MM.1S (cell line): ENCODE measurements at regions not wholly inside any gene's neighbourhood (a gene's known extent, or its start where the extent isn't known, plus 50 kb on each side); places are given as distances from the start of the nearest gene placed in this dataset.

Experiments used
- DNase-seq: peaks from one replicate; pipeline ENCODE4 v3.0.0-alpha.2; 2015
- H2AFZ ChIP-seq: fragments of 300-600 bp; sonication (generic); 2 replicates; pipeline ENCODE4 v1.6.0; 2016; ENCODE audit warnings: antibody characterized with exemption, low read length
- H3F3A ChIP-seq: fragments of 300-600 bp; sonication (generic); 2 replicates; pipeline ENCODE4 v1.6.1; 2016; ENCODE audit warnings: mild to moderate bottlenecking, antibody characterized with exemption, low read length, moderate library complexity, mixed read lengths; ENCODE audit not compliant: insufficient read depth
- H3K27ac ChIP-seq: fragments of 300-600 bp; sonication (generic); 2 replicates; pipeline ENCODE4 v1.5.1; 2016; ENCODE audit warnings: mild to moderate bottlenecking, low read length
- H3K27me3 ChIP-seq: fragments of 300-600 bp; sonication (generic); replicated peaks from 2 replicates; pipeline ENCODE4 v1.6.0; 2016; ENCODE audit warnings: low read length; ENCODE audit not compliant: insufficient read depth
- H3K36me3 ChIP-seq: fragments of 300-600 bp; sonication (generic); replicated peaks from 2 replicates; pipeline ENCODE4 v1.6.1; 2016; ENCODE audit warnings: mild to moderate bottlenecking, low read length, mixed read lengths; ENCODE audit not compliant: insufficient read depth
- H3K4me1 ChIP-seq: fragments of 300-600 bp; sonication (generic); 2 replicates; pipeline ENCODE4 v1.6.1; 2016; ENCODE audit warnings: low read length, mixed read lengths
- H3K4me2 ChIP-seq: fragments of 300-600 bp; sonication (generic); 2 replicates; pipeline ENCODE4 v1.6.0; 2016; ENCODE audit warnings: low read depth, low read length
- H3K4me3 ChIP-seq: fragments of 300-600 bp; sonication (generic); 2 replicates; pipeline ENCODE4 v1.5.1; 2016; ENCODE audit warnings: low read length, mixed read lengths
- H3K79me2 ChIP-seq: fragments of 300-600 bp; sonication (generic); 2 replicates; pipeline ENCODE4 v1.6.1; 2016; ENCODE audit warnings: mixed run types, low read length, mixed read lengths
- H3K9ac ChIP-seq: fragments of 300-600 bp; sonication (generic); 2 replicates; pipeline ENCODE4 v1.6.1; 2016; ENCODE audit warnings: low read length, mixed read lengths
- H3K9me2 ChIP-seq: fragments of 300-600 bp; sonication (generic); replicated peaks from 2 replicates; pipeline ENCODE4 v1.6.1; 2016; ENCODE audit warnings: mild to moderate bottlenecking, low read length, mixed read lengths; ENCODE audit not compliant: insufficient read depth
- H3K9me3 ChIP-seq: fragments of 300-600 bp; sonication (generic); replicated peaks from 2 replicates; pipeline ENCODE4 v1.6.1; 2016; ENCODE audit warnings: mild to moderate bottlenecking, low read length, mixed read lengths; ENCODE audit not compliant: insufficient read depth
- H4K20me1 ChIP-seq: fragments of 300-600 bp; sonication (generic); 2 replicates; pipeline ENCODE4 v1.6.1; 2016; ENCODE audit warnings: mild to moderate bottlenecking, low read length, moderate library complexity, mixed read lengths; ENCODE audit not compliant: insufficient read depth
- CTCF ChIP-seq: fragments of 300-600 bp; sonication (generic); IDR thresholded peaks from 2 replicates; pipeline ENCODE4 v1.5.1; 2016; ENCODE audit warnings: antibody characterized with exemption, low read length, mixed read lengths
- EZH2 ChIP-seq: fragments of 300-600 bp; sonication (generic); optimal IDR thresholded peaks from 2 replicates; pipeline ENCODE3; 2017; ENCODE audit warnings: low read depth, mild to moderate bottlenecking, antibody characterized with exemption, low read length, mixed read lengths
- EZH2phosphoT487 ChIP-seq: fragments of 300-600 bp; sonication (generic); IDR thresholded peaks from 2 replicates; pipeline ENCODE4 v1.6.1; 2018; ENCODE audit warnings: antibody characterized with exemption, low read length

GRCh38 chrX:8084006-8084405, 87.1 kb downstream of the VCX2 start:
- Histone ChIP-seq H3K4me2 (no peak overlapping the region), H3K9me3 (no peaks in the 10 kb centered on the region), H2AFZ (no peak overlapping the region), H3K4me1 (no peaks in the 10 kb centered on the region), H3K79me2 (no peaks in the 10 kb centered on the region), H3F3A (no peaks in the 10 kb centered on the region), H3K4me3 (no peak overlapping the region), H3K9me2 (no peaks in the 10 kb centered on the region), H3K27me3 (no peaks in the 10 kb centered on the region), H3K27ac (no peak overlapping the region), H3K9ac (no peak overlapping the region), H4K20me1 (no peaks in the 10 kb centered on the region), H3K36me3 (no peaks in the 10 kb centered on the region)
- TF ChIP-seq CTCF, result no peak
- TF ChIP-seq EZH2phosphoT487, result no peak
- no peak for TF ChIP-seq EZH2
- no peak for DNase-seq

- H3K27ac ChIP-seq, result no peak overlapping the region
- H3K9me3 ChIP-seq, result no peaks in the 10 kb centered on the region
- H3K4me2 ChIP-seq, result no peak overlapping the region
- no peaks in the 10 kb centered on the region for H3F3A ChIP-seq
- no peak overlapping the region for H3K9ac ChIP-seq
- no peak for DNase-seq
- no peaks in the 10 kb centered on the region for H3K4me1 ChIP-seq
- no peak for TF ChIP-seq EZH2phosphoT487
- no peak for TF ChIP-seq CTCF
- no peak for TF ChIP-seq EZH2
- H3K27me3 ChIP-seq, result no peaks in the 10 kb centered on the region
- no peaks in the 10 kb centered on the region for H3K9me2 ChIP-seq
- no peaks in the 10 kb centered on the region for H4K20me1 ChIP-seq
- H3K4me3 ChIP-seq, result no peak overlapping the region
- H2AFZ ChIP-seq, result no peak overlapping the region
- H3K36me3 ChIP-seq, result no peaks in the 10 kb centered on the region
- no peaks in the 10 kb centered on the region for H3K79me2 ChIP-seq
Measured at GRCh38 chrX:8083286-8083685, 87.8 kb downstream of the VCX2 start.

GRCh38 chrX:8075636-8076035, 95.4 kb downstream of the VCX2 start:
- Histone ChIP-seq H2AFZ (no peak overlapping the region), H3K36me3 (no peaks in the 10 kb centered on the region), H3K9ac (no peak overlapping the region), H3K27ac (no peak overlapping the region), H3K9me2 (no peaks in the 10 kb centered on the region), H3K27me3 (no peaks in the 10 kb centered on the region), H3K9me3 (no peaks in the 10 kb centered on the region), H3K4me2 (no peak overlapping the region), H3K4me1 (no peaks in the 10 kb centered on the region), H3F3A (no peaks in the 10 kb centered on the region), H3K4me3 (no peak overlapping the region), H3K79me2 (no peaks in the 10 kb centered on the region), H4K20me1 (no peaks in the 10 kb centered on the region)
- DNase-seq, result no peak
- TF ChIP-seq CTCF (no peak), EZH2phosphoT487 (no peak), EZH2 (no peak)
